HEK293T (cell line): ENCODE measurements at regions not wholly inside any gene's neighbourhood (a gene's known extent, or its start where the extent isn't known, plus 50 kb on each side); places are given as distances from the start of the nearest gene placed in this dataset.

Experiments used
- CTBP1 ChIP-seq: fragments of 450-650 bp; IDR thresholded peaks from 2 replicates; pipeline ENCODE4 v1.6.1; 2016; ENCODE audit warnings: borderline replicate concordance
- ELF4 ChIP-seq: fragments of 450-650 bp; IDR thresholded peaks from 2 replicates; pipeline ENCODE4 v1.6.1; 2017; ENCODE audit warnings: antibody characterized with exemption
- FOXM1 ChIP-seq: fragments of 450-650 bp; IDR thresholded peaks from 2 replicates; pipeline ENCODE4 v1.6.1; 2017; ENCODE audit warnings: mild to moderate bottlenecking, borderline replicate concordance
- HDGF ChIP-seq: fragments of 450-650 bp; IDR thresholded peaks from 2 replicates; pipeline ENCODE4 v1.6.1; 2017; ENCODE audit warnings: antibody characterized with exemption, borderline replicate concordance
- NFRKB ChIP-seq: fragments of 450-650 bp; IDR thresholded peaks from 2 replicates; pipeline ENCODE4 v1.6.1; 2016; ENCODE audit warnings: mild to moderate bottlenecking, moderate library complexity
- SP1 ChIP-seq: fragments of 450-650 bp; IDR thresholded peaks from 2 replicates; pipeline ENCODE4 v1.6.1; 2017
- SUZ12 ChIP-seq: fragments of 450-650 bp; IDR thresholded peaks from 2 replicates; pipeline ENCODE4 v1.6.1; 2016; ENCODE audit warnings: mild to moderate bottlenecking
- ZNF384 ChIP-seq: fragments of 450-650 bp; IDR thresholded peaks from 2 replicates; pipeline ENCODE4 v1.6.1; 2016
- TF ChIP-seq, protein P1 (sequence below): fragments of 450-650 bp; IDR thresholded peaks from 2 replicates; pipeline ENCODE4 v1.6.1; 2016

DNA sequence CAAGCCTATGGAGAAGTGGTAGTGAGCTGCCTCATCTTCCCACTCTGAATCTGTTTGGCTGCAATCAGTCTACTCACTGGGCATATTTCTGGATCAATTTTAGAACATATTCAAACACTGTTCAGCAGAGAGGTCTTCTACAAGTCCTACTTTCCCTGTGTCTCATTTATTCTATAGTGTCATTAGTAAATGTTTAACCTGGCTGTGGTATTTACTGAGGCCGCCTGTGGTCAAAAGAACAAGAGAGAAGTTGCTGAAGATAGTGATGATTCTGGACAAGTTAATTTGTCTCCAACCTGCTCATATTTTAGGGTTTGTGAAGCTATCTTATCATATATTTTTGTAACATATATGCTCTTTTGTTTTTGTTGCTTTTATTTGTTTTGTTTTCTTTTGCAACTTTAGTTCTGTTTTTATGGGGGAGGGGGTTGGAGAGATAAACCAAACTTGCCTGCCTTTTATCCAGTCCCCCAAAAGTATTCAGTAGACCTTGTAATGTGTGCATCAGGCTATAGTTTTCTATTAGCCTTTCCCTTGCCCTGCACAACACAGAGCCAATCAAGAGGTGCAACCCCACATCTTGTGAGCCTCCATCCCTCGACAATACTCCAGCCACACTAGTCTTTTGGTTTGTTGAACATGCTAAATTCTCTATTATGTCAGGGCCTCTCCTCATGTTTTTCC lies 362.8 kb upstream of the MBL2 start:
- TF ChIP-seq ELF4: no peak
- no peak for TF ChIP-seq NFRKB
- TF ChIP-seq HDGF: no peak
- TF ChIP-seq SUZ12: no peak
- TF ChIP-seq CTBP1: no peak
- no peak for TF ChIP-seq SP1
- TF ChIP-seq, protein P1, sequence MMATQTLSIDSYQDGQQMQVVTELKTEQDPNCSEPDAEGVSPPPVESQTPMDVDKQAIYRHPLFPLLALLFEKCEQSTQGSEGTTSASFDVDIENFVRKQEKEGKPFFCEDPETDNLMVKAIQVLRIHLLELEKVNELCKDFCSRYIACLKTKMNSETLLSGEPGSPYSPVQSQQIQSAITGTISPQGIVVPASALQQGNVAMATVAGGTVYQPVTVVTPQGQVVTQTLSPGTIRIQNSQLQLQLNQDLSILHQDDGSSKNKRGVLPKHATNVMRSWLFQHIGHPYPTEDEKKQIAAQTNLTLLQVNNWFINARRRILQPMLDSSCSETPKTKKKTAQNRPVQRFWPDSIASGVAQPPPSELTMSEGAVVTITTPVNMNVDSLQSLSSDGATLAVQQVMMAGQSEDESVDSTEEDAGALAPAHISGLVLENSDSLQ: no peak
- no peak for TF ChIP-seq FOXM1
- no peak for TF ChIP-seq ZNF384
